ENCODE measurements at regions not wholly inside any gene's neighbourhood (a gene's known extent, or its start where the extent isn't known, plus 50 kb on each side); places are given as distances from the start of the nearest gene placed in this dataset.

DNA sequence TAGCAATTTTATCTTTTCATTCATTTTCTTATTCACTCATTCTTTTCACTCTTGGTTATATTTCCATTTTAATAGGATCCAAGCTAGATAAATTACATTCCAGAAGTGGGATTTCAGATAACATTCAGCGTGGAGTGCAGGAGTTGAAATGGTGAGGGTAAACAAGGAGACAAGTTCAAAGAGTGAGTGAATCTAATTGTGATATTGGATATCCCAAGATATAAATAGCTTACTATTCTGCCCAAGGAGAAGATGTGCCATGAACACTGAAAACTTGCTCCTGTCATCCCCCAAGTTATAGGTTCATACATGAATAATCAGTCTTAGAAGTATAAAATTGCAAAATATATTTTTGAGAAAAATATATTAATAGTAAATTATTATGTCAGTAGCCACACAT, 459.3 kb downstream of the CETN3 start:
- DNase-seq (ENCODE audit: low spot score) = no peak
- no peaks in the 10 kb centered on the region for H3K9me3 ChIP-seq (ENCODE audit: low read length)
- no peak overlapping the region for H3K4me2 ChIP-seq (ENCODE audit: low read length)
- CTCF ChIA-PET (ENCODE audit: unreplicated experiment) = no interaction called here
- H3K27ac ChIP-seq (ENCODE audit: low read depth, low read length, poor library complexity, severe bottlenecking) = no peak overlapping the region
- BruUV-seq (replicated peaks) = no TSS peak
- no peaks in the 10 kb centered on the region for H3K79me2 ChIP-seq (ENCODE audit: insufficient read depth, low read depth, low read length)
- POLR2A ChIA-PET = no interaction called here
- no peaks in the 10 kb centered on the region for H3K36me3 ChIP-seq (ENCODE audit: insufficient read depth, low read length)
- intact Hi-C loops (cut with micrococcal nuclease; ENCODE audit: unreplicated experiment) = no loop called here
- H3K4me3 ChIP-seq (ENCODE audit: low read depth, low read length, poor library complexity, severe bottlenecking) = no peak overlapping the region
- no peaks in the 10 kb centered on the region for H3K4me1 ChIP-seq (ENCODE audit: insufficient read depth, low read length, poor library complexity, severe bottlenecking)
- TF ChIP-seq, protein P1, sequence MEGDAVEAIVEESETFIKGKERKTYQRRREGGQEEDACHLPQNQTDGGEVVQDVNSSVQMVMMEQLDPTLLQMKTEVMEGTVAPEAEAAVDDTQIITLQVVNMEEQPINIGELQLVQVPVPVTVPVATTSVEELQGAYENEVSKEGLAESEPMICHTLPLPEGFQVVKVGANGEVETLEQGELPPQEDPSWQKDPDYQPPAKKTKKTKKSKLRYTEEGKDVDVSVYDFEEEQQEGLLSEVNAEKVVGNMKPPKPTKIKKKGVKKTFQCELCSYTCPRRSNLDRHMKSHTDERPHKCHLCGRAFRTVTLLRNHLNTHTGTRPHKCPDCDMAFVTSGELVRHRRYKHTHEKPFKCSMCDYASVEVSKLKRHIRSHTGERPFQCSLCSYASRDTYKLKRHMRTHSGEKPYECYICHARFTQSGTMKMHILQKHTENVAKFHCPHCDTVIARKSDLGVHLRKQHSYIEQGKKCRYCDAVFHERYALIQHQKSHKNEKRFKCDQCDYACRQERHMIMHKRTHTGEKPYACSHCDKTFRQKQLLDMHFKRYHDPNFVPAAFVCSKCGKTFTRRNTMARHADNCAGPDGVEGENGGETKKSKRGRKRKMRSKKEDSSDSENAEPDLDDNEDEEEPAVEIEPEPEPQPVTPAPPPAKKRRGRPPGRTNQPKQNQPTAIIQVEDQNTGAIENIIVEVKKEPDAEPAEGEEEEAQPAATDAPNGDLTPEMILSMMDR (conservative IDR thresholded peaks at IDR 0.05; ENCODE audit: low read length) = no peak
- no peak for TF ChIP-seq EZH2phosphoT487 (IDR thresholded peaks at IDR 0.05; ENCODE audit: borderline replicate concordance, low read depth, low read length)
- H2AFZ ChIP-seq (ENCODE audit: low read length) = no peak overlapping the region
- H3K9me2 ChIP-seq (ENCODE audit: insufficient read depth, low read length) = no peaks in the 10 kb centered on the region
- H4K20me1 ChIP-seq (ENCODE audit: insufficient read depth, low read length) = no peaks in the 10 kb centered on the region

- Histone ChIP-seq H3K79me2 (ENCODE audit: insufficient read depth, low read depth, low read length) (no peaks in the 10 kb centered on the region), H3K4me1 (ENCODE audit: insufficient read depth, low read length, poor library complexity, severe bottlenecking) (no peaks in the 10 kb centered on the region), H2AFZ (ENCODE audit: low read length) (no peak overlapping the region), H3K9me3 (ENCODE audit: low read length) (no peaks in the 10 kb centered on the region), H3K36me3 (ENCODE audit: insufficient read depth, low read length) (no peaks in the 10 kb centered on the region), H4K20me1 (ENCODE audit: insufficient read depth, low read length) (no peaks in the 10 kb centered on the region), H3K4me3 (ENCODE audit: low read depth, low read length, poor library complexity, severe bottlenecking) (no peak overlapping the region), H3K4me2 (ENCODE audit: low read length) (no peak overlapping the region), H3K9me2 (ENCODE audit: insufficient read depth, low read length) (no peaks in the 10 kb centered on the region), H3K27ac (ENCODE audit: low read depth, low read length, poor library complexity, severe bottlenecking) (no peak overlapping the region)
- TF ChIP-seq EZH2phosphoT487 (IDR thresholded peaks at IDR 0.05; ENCODE audit: borderline replicate concordance, low read depth, low read length) = no peak
- TF ChIP-seq, protein P1 (conservative IDR thresholded peaks at IDR 0.05; ENCODE audit: low read length) = no peak
- DNase-seq (ENCODE audit: low spot score) = no peak
- no TSS peak for BruUV-seq (replicated peaks)
- intact Hi-C loops (cut with micrococcal nuclease; ENCODE audit: unreplicated experiment) = no loop called here
- CTCF ChIA-PET (ENCODE audit: unreplicated experiment) = no interaction called here
- POLR2A ChIA-PET = no interaction called here
Observed at GRCh38 chr5:89948977-89949376, 460.6 kb downstream of the CETN3 start.

- TF ChIP-seq EZH2phosphoT487 (IDR thresholded peaks at IDR 0.05; ENCODE audit: borderline replicate concordance, low read depth, low read length) = no peak
- TF ChIP-seq, protein P1 (conservative IDR thresholded peaks at IDR 0.05; ENCODE audit: low read length) = no peak
- Histone ChIP-seq H4K20me1 (ENCODE audit: insufficient read depth, low read length) (no peaks in the 10 kb centered on the region), H3K4me3 (ENCODE audit: low read depth, low read length, poor library complexity, severe bottlenecking) (no peak overlapping the region), H3K4me1 (ENCODE audit: insufficient read depth, low read length, poor library complexity, severe bottlenecking) (no peaks in the 10 kb centered on the region), H3K9me2 (ENCODE audit: insufficient read depth, low read length) (no peaks in the 10 kb centered on the region), H3K9me3 (ENCODE audit: low read length) (no peaks in the 10 kb centered on the region), H3K4me2 (ENCODE audit: low read length) (no peak overlapping the region), H2AFZ (ENCODE audit: low read length) (no peak overlapping the region), H3K27ac (ENCODE audit: low read depth, low read length, poor library complexity, severe bottlenecking) (no peak overlapping the region), H3K36me3 (ENCODE audit: insufficient read depth, low read length) (no peaks in the 10 kb centered on the region), H3K79me2 (ENCODE audit: insufficient read depth, low read depth, low read length) (no peaks in the 10 kb centered on the region)
- POLR2A ChIA-PET = interaction anchor here (0.6 to 0.7 kb wide), 2 partner anchors 9 to 1317 kb away, joined by 3 read pairs; no protein-coding TSS in a partner anchor
- no TSS peak for BruUV-seq (replicated peaks)
- intact Hi-C loops (cut with micrococcal nuclease; ENCODE audit: unreplicated experiment) = no loop called here
- DNase-seq (ENCODE audit: low spot score) = no peak
- CTCF ChIA-PET (ENCODE audit: unreplicated experiment) = no interaction called here
Observed at GRCh38 chr5:89946916-89947315, 462.6 kb downstream of the CETN3 start.

All from OCI-LY7 (cell line).